ENCODE measurements at regions not wholly inside any gene's neighbourhood (a gene's known extent, or its start where the extent isn't known, plus 50 kb on each side); places are given as distances from the start of the nearest gene placed in this dataset.

- TF ChIP-seq CTCF (IDR thresholded peaks at IDR 0.05; ENCODE audit: borderline replicate concordance, extremely low read depth, low read length, poor library complexity, severe bottlenecking): no peak
- TF ChIP-seq EZH2 (IDR thresholded peaks at IDR 0.05; ENCODE audit: borderline replicate concordance, low read depth, low read length, severe bottlenecking): no peak
Observed at GRCh38 chr15:96768435-96768789, 437.9 kb downstream of the NR2F2 start.
